ENCODE measurements at regions not wholly inside any gene's neighbourhood (a gene's known extent, or its start where the extent isn't known, plus 50 kb on each side); places are given as distances from the start of the nearest gene placed in this dataset.

GRCh38 chr10:121092720-121093095 lies 241.5 kb downstream of the WDR11 start:
- DNase-seq (ENCODE audit: low read depth), result no peak
- no peak for TF ChIP-seq CTCF (conservative IDR thresholded peaks at IDR 0.05; ENCODE audit: low read depth, low read length)
- no peak overlapping the region for H3K4me3 ChIP-seq (ENCODE audit: low read depth, low read length)

GRCh38 chr10:121096617-121097431 lies 245.7 kb downstream of the WDR11 start:
- H3K4me3 ChIP-seq (ENCODE audit: low read depth, low read length), result no peak overlapping the region
- peak; percentile 99 for DNase-seq (ENCODE audit: low read depth)
- TF ChIP-seq CTCF (conservative IDR thresholded peaks at IDR 0.05; ENCODE audit: low read depth, low read length), result no peak

- no peak for TF ChIP-seq CTCF (conservative IDR thresholded peaks at IDR 0.05; ENCODE audit: low read depth, low read length)
- no peak for DNase-seq (ENCODE audit: low read depth)
- H3K4me3 ChIP-seq (ENCODE audit: low read depth, low read length), result no peak overlapping the region
Observed at GRCh38 chr10:121098211-121098610, 247.0 kb downstream of the WDR11 start.

- no peak overlapping the region for H3K4me3 ChIP-seq (ENCODE audit: low read depth, low read length)
- TF ChIP-seq CTCF (conservative IDR thresholded peaks at IDR 0.05; ENCODE audit: low read depth, low read length), result no peak
- no peak for DNase-seq (ENCODE audit: low read depth)
Observed at GRCh38 chr10:121098751-121099150, 247.6 kb downstream of the WDR11 start.

DNA sequence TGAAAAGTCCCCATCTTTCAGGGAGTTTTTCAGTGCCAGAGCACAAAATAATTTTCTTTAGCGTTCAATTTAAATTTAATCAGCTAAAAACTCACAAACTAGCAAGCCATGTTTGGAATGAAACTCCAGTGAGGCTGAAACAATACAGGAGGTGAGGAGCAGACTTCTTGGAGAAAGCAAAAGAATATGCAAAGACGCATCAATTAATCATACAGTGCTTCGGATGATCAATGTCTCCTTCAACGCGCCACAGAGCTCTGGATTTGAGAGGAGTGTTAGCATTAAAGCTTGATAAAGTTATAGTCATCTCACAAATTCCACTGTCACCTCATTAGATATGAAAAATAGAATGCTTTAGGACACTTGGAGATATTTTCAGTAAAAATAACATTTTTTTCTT lies 248.0 kb downstream of the WDR11 start:
- no peak for DNase-seq (ENCODE audit: low read depth)
- TF ChIP-seq CTCF (conservative IDR thresholded peaks at IDR 0.05; ENCODE audit: low read depth, low read length), result no peak
- no peak overlapping the region for H3K4me3 ChIP-seq (ENCODE audit: low read depth, low read length)

GRCh38 chr10:121099592-121099991 lies 248.4 kb downstream of the WDR11 start:
- DNase-seq (ENCODE audit: low read depth), result no peak
- no peak for TF ChIP-seq CTCF (conservative IDR thresholded peaks at IDR 0.05; ENCODE audit: low read depth, low read length)
- H3K4me3 ChIP-seq (ENCODE audit: low read depth, low read length), result no peak overlapping the region

- no peak for TF ChIP-seq CTCF (conservative IDR thresholded peaks at IDR 0.05; ENCODE audit: low read depth, low read length)
Observed at GRCh38 chr10:121101561-121101960, 250.4 kb downstream of the WDR11 start.

More at GRCh38 chr10:121101561-121101960, 250.4 kb downstream of the WDR11 start:
- DNase-seq (ENCODE audit: low read depth), result no peak
- no peak overlapping the region for H3K4me3 ChIP-seq (ENCODE audit: low read depth, low read length)

All from choroid plexus epithelial cell (primary cell).